H1 (cell line): ENCODE measurements at regions not wholly inside any gene's neighbourhood (a gene's known extent, or its start where the extent isn't known, plus 50 kb on each side); places are given as distances from the start of the nearest gene placed in this dataset.

Experiments used
- CHD2 ChIP-seq: IDR thresholded peaks from 2 replicates; pipeline ENCODE4 v1.6.1; 2012; ENCODE audit warnings: low read length, improper control_type of control experiment
- CTCF ChIP-seq, 3 experiments: IDR thresholded peaks; 1 replicate in 2 of 3; 2 replicates in 1 of 3; pipeline versions ENCODE4 v1.5.1 to v1.6.1; 2011; ENCODE audit warnings: low read length in 3 of 3, mild to moderate bottlenecking in 3 of 3, inconsistent platforms in 2 of 3, low read depth in 1 of 3, moderate library complexity in 1 of 3; ENCODE audit not compliant: insufficient read depth in 1 of 3; ENCODE audit errors: control extremely low read depth in 1 of 3
- EP300 ChIP-seq, 2 experiments: IDR thresholded peaks; 1 replicate in 1 of 2; 2 replicates in 1 of 2; pipeline ENCODE4 v1.6.1; 2011 to 2012; ENCODE audit warnings: low read depth in 2 of 2, low read length in 2 of 2, mild to moderate bottlenecking in 2 of 2, borderline replicate concordance in 1 of 2, inconsistent platforms in 1 of 2, moderate library complexity in 1 of 2
- JUND ChIP-seq: IDR thresholded peaks from 2 replicates; pipeline ENCODE4 v1.6.1; 2011; ENCODE audit warnings: mild to moderate bottlenecking, improper control_type of control experiment, low read length
- MAFK ChIP-seq: IDR thresholded peaks from 2 replicates; pipeline ENCODE4 v1.6.1; 2012; ENCODE audit warnings: low read depth, mild to moderate bottlenecking, improper control_type of control experiment, low read length
- POLR2A ChIP-seq, 2 experiments: IDR thresholded peaks; 1 replicate in 1 of 2; 2 replicates in 1 of 2; pipeline ENCODE4 v1.6.1; 2011; ENCODE audit warnings: low read depth in 2 of 2, low read length in 2 of 2, mild to moderate bottlenecking in 2 of 2; ENCODE audit errors: control extremely low read depth in 1 of 2
- POLR2AphosphoS5 ChIP-seq: IDR thresholded peaks from 2 replicates; pipeline ENCODE4 v1.6.1; 2011; ENCODE audit warnings: low read depth, low read length
- RNF2 ChIP-seq: fragments of 200-900, 300-1000 bp; sonication (generic); IDR thresholded peaks from 2 replicates; pipeline ENCODE4 v1.7.1; 2016; ENCODE audit warnings: borderline replicate concordance, low read depth, mild to moderate bottlenecking, antibody characterized with exemption, low read length; ENCODE audit not compliant: poor library complexity, severe bottlenecking; ENCODE audit errors: missing control alignments
- SIX5 ChIP-seq: IDR thresholded peaks from 2 replicates; pipeline ENCODE4 v1.6.1; 2011; ENCODE audit warnings: mild to moderate bottlenecking, low read depth, low read length
- SP1 ChIP-seq: IDR thresholded peaks from 2 replicates; pipeline ENCODE4 v1.6.1; 2011; ENCODE audit warnings: low read depth, low read length
- SRF ChIP-seq: IDR thresholded peaks from 2 replicates; pipeline ENCODE4 v1.6.1; 2011; ENCODE audit warnings: mild to moderate bottlenecking, low read depth, low read length, moderate library complexity
- TBP ChIP-seq: IDR thresholded peaks from 2 replicates; pipeline ENCODE4 v1.6.1; 2011; ENCODE audit warnings: low read depth, low read length, improper control_type of control experiment
- USF2 ChIP-seq: IDR thresholded peaks from 2 replicates; pipeline ENCODE4 v1.6.1; 2011; ENCODE audit warnings: low read length, improper control_type of control experiment
- ZNF274 ChIP-seq: IDR thresholded peaks from 2 replicates; pipeline ENCODE4 v1.7.0; 2012; ENCODE audit warnings: low read length, borderline replicate concordance; ENCODE audit errors: extremely low read depth

- no peak for TF ChIP-seq EP300 (IDR thresholded peaks at IDR 0.05; ENCODE audit: borderline replicate concordance in 1 of 2, low read depth in 2 of 2, low read length in 2 of 2)
- TF ChIP-seq TBP: no peak
- TF ChIP-seq SP1: no peak
- no peak for TF ChIP-seq RNF2
- TF ChIP-seq USF2: no peak
- TF ChIP-seq SRF: no peak
- no peak for TF ChIP-seq ZNF274
- TF ChIP-seq POLR2AphosphoS5: no peak
- TF ChIP-seq POLR2A (IDR thresholded peaks at IDR 0.05; ENCODE audit: control extremely low read depth in 1 of 2, low read depth in 2 of 2, low read length in 2 of 2): no peak
- TF ChIP-seq JUND: no peak
- no peak for TF ChIP-seq CTCF (IDR thresholded peaks at IDR 0.05; ENCODE audit: control extremely low read depth in 1 of 3, insufficient read depth in 1 of 3, low read depth in 1 of 3, low read length in 3 of 3)
- TF ChIP-seq CHD2: no peak
- no peak for TF ChIP-seq SIX5
- TF ChIP-seq MAFK: no peak
Observed at GRCh38 chr5:64437496-64437895, 68.3 kb upstream of the RGS7BP start.
